ENCODE measurements at regions not wholly inside any gene's neighbourhood (a gene's known extent, or its start where the extent isn't known, plus 50 kb on each side); places are given as distances from the start of the nearest gene placed in this dataset.

GRCh38 chr7:68866200-68866570, 732.1 kb upstream of the AUTS2 start:
- TF ChIP-seq CTCF (IDR thresholded peaks at IDR 0.05) = no peak
- no peak for TF ChIP-seq POLR2A (IDR thresholded peaks at IDR 0.05)
